Hepatocyte (in vitro differentiated cells): ENCODE measurements at regions not wholly inside any gene's neighbourhood (a gene's known extent, or its start where the extent isn't known, plus 50 kb on each side); places are given as distances from the start of the nearest gene placed in this dataset.

Source experiments
- DNase-seq: peaks from one replicate; pipeline ENCODE4 v3.0.0-alpha.2; 2016; ENCODE audit warnings: low spot score
- H2AFZ ChIP-seq: fragments of 200-600 bp; sonication (generic); 2 replicates; pipeline ENCODE4 v1.6.0; 2016; ENCODE audit warnings: antibody characterized with exemption, mild to moderate bottlenecking
- H3K27ac ChIP-seq: fragments of 200-600 bp; sonication (generic); 2 replicates; pipeline ENCODE4 v1.5.1; 2016; ENCODE audit warnings: mild to moderate bottlenecking
- H3K27me3 ChIP-seq: fragments of 200-600 bp; sonication (generic); 2 replicates; pipeline ENCODE4 v1.6.1; 2016
- H3K36me3 ChIP-seq: fragments of 200-600 bp; sonication (generic); replicated peaks from 2 replicates; pipeline ENCODE4 v1.5.1; 2016; ENCODE audit warnings: low read depth; ENCODE audit not compliant: insufficient read depth
- H3K4me1 ChIP-seq: fragments of 200-600 bp; sonication (generic); 2 replicates; pipeline ENCODE4 v1.5.1; 2016; ENCODE audit warnings: mild to moderate bottlenecking, moderate library complexity; ENCODE audit not compliant: insufficient read depth
- H3K4me2 ChIP-seq: fragments of 200-600 bp; sonication (generic); 2 replicates; pipeline ENCODE4 v1.6.0; 2016
- H3K4me3 ChIP-seq: fragments of 200-600 bp; sonication (generic); 2 replicates; pipeline ENCODE4 v1.5.1; 2016; ENCODE audit warnings: mild to moderate bottlenecking
- H3K79me2 ChIP-seq: fragments of 200-600 bp; sonication (generic); 2 replicates; pipeline ENCODE4 v1.6.0; 2017; ENCODE audit warnings: mild to moderate bottlenecking
- H3K9me2 ChIP-seq: fragments of 200-600 bp; sonication (generic); replicated peaks from 2 replicates; pipeline ENCODE4 v1.6.0; 2017; ENCODE audit warnings: mild to moderate bottlenecking; ENCODE audit not compliant: insufficient read depth
- H3K9me3 ChIP-seq: fragments of 200-600 bp; sonication (generic); 2 replicates; pipeline ENCODE4 v1.5.1; 2016; ENCODE audit warnings: low read depth, mild to moderate bottlenecking
- H4K20me1 ChIP-seq: fragments of 200-600 bp; sonication (generic); 2 replicates; pipeline ENCODE4 v1.6.0; 2016; ENCODE audit warnings: mild to moderate bottlenecking; ENCODE audit not compliant: insufficient read depth, poor library complexity, severe bottlenecking
- CTCF ChIP-seq: fragments of 200-600 bp; sonication (generic); IDR thresholded peaks from 2 replicates; pipeline ENCODE4 v1.5.1; 2016; ENCODE audit warnings: antibody characterized with exemption, mild to moderate bottlenecking; ENCODE audit not compliant: poor library complexity
- EZH2 ChIP-seq: fragments of 200-600 bp; sonication (generic); IDR thresholded peaks from 2 replicates; pipeline ENCODE4 v1.6.1; 2016; ENCODE audit warnings: antibody characterized with exemption, mild to moderate bottlenecking, borderline replicate concordance
- EZH2phosphoT487 ChIP-seq: fragments of 200-600 bp; sonication (generic); IDR thresholded peaks from one replicate; pipeline ENCODE4 v1.6.1; 2018; ENCODE audit warnings: antibody characterized with exemption, mild to moderate bottlenecking, low read depth, moderate library complexity; ENCODE audit not compliant: unreplicated experiment, severe bottlenecking
- WGBS: methylation state at CpG from one replicate; pipeline ENCODE4 v1.1.6; 2016; ENCODE audit warnings: low lambda C conversion rate; ENCODE audit errors: missing lambda C conversion rate; 5-methylcytosine and 5-hydroxymethylcytosine counted together

GRCh38 chr7:106480616-106481031 is 180.3 kb downstream of the CCDC71L start:
- Histone ChIP-seq H3K36me3 (no peaks in the 10 kb centered on the region), H3K4me3 (no peak overlapping the region), H3K9me2 (no peaks in the 10 kb centered on the region), H3K4me1 (no peaks in the 10 kb centered on the region), H2AFZ (no peak overlapping the region), H3K4me2 (no peak overlapping the region), H3K27ac (no peak overlapping the region), H3K9me3 (no peaks in the 10 kb centered on the region), H4K20me1 (no peaks in the 10 kb centered on the region), H3K79me2 (no peaks in the 10 kb centered on the region), H3K27me3 (no peaks in the 10 kb centered on the region)
- 85% methylated on average over 3 of the region's 3 CpGs for WGBS
- DNase-seq = no peak
- TF ChIP-seq EZH2phosphoT487 (no peak), EZH2 (no peak), CTCF (no peak)

- TF ChIP-seq EZH2 = no peak
- no peak for TF ChIP-seq EZH2phosphoT487
- no peak for TF ChIP-seq CTCF
- no peaks in the 10 kb centered on the region for H3K9me2 ChIP-seq
- no peaks in the 10 kb centered on the region for H3K9me3 ChIP-seq
- no peak overlapping the region for H3K4me2 ChIP-seq
- no peak overlapping the region for H3K27ac ChIP-seq
- no peak overlapping the region for H3K4me3 ChIP-seq
- DNase-seq = no peak
- H3K79me2 ChIP-seq = no peaks in the 10 kb centered on the region
- H2AFZ ChIP-seq = no peak overlapping the region
- no peaks in the 10 kb centered on the region for H3K36me3 ChIP-seq
- no peaks in the 10 kb centered on the region for H4K20me1 ChIP-seq
- 87% methylated on average over 1 of the region's 1 CpG for WGBS
- no peaks in the 10 kb centered on the region for H3K27me3 ChIP-seq
- H3K4me1 ChIP-seq = no peaks in the 10 kb centered on the region
Observed at GRCh38 chr7:106480161-106480579, 180.8 kb downstream of the CCDC71L start.

GRCh38 chr7:106476751-106477150 is 184.2 kb downstream of the CCDC71L start:
- Histone ChIP-seq H3K27ac (no peak overlapping the region), H3K4me2 (no peak overlapping the region), H3K79me2 (no peaks in the 10 kb centered on the region), H2AFZ (no peak overlapping the region), H3K9me3 (no peaks in the 10 kb centered on the region), H3K27me3 (no peaks in the 10 kb centered on the region), H3K4me3 (no peak overlapping the region), H3K36me3 (no peaks in the 10 kb centered on the region), H3K9me2 (no peaks in the 10 kb centered on the region), H4K20me1 (no peaks in the 10 kb centered on the region), H3K4me1 (no peaks in the 10 kb centered on the region)
- 90% methylated on average over 2 of the region's 2 CpGs for WGBS
- DNase-seq = no peak
- TF ChIP-seq CTCF (no peak), EZH2phosphoT487 (no peak), EZH2 (no peak)

- Histone ChIP-seq H3K27ac (no peak overlapping the region), H4K20me1 (no peaks in the 10 kb centered on the region), H2AFZ (no peak overlapping the region), H3K9me2 (no peaks in the 10 kb centered on the region), H3K36me3 (no peaks in the 10 kb centered on the region), H3K9me3 (no peaks in the 10 kb centered on the region), H3K27me3 (no peaks in the 10 kb centered on the region), H3K4me3 (no peak overlapping the region), H3K79me2 (no peaks in the 10 kb centered on the region), H3K4me2 (no peak overlapping the region), H3K4me1 (no peaks in the 10 kb centered on the region)
- DNase-seq = no peak
- WGBS = 86% methylated on average over 3 of the region's 3 CpGs
- TF ChIP-seq CTCF (no peak), EZH2phosphoT487 (no peak), EZH2 (no peak)
Observed at GRCh38 chr7:106472741-106473140, 188.0 kb upstream of the NAMPT start.
